ENCODE measurements at regions not wholly inside any gene's neighbourhood (a gene's known extent, or its start where the extent isn't known, plus 50 kb on each side); places are given as distances from the start of the nearest gene placed in this dataset.
"Not testable (repeated sequence)": the region's sequence is repeated elsewhere in the genome, so short reads cannot be mapped to it uniquely, and the experiment has no call there.

DNA sequence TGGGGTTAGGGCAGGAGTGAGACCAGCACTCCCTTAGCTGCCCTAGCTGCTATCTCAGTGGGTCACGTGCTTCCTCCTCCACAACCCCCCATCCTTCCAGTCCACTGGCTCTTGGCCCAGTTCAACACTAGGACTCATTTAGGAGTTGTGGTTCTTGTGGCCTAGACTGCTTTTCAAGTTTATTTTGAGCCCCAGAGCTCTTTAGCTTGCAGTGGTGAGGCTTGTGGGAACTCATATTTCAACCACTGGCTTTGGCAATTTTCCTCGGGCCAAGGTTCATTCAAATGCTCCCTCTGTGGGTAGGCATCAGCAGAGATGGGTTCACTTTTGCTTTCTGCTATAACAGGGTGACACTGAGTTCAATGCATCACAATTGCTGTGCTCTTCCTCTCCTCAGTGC lies 436.2 kb upstream of the SLITRK5 start:
- TF ChIP-seq, protein P1, sequence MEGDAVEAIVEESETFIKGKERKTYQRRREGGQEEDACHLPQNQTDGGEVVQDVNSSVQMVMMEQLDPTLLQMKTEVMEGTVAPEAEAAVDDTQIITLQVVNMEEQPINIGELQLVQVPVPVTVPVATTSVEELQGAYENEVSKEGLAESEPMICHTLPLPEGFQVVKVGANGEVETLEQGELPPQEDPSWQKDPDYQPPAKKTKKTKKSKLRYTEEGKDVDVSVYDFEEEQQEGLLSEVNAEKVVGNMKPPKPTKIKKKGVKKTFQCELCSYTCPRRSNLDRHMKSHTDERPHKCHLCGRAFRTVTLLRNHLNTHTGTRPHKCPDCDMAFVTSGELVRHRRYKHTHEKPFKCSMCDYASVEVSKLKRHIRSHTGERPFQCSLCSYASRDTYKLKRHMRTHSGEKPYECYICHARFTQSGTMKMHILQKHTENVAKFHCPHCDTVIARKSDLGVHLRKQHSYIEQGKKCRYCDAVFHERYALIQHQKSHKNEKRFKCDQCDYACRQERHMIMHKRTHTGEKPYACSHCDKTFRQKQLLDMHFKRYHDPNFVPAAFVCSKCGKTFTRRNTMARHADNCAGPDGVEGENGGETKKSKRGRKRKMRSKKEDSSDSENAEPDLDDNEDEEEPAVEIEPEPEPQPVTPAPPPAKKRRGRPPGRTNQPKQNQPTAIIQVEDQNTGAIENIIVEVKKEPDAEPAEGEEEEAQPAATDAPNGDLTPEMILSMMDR (IDR thresholded peaks at IDR 0.05; ENCODE audit: low read depth, low read length, missing control alignments) = no peak
- DNase-seq (ENCODE audit: low read depth) = no peak
- H3K4me3 ChIP-seq (ENCODE audit: low read depth, low read length) = no peak overlapping the region

GRCh38 chr13:87235621-87236020 lies 435.6 kb upstream of the SLITRK5 start:
- H3K4me3 ChIP-seq (ENCODE audit: low read depth, low read length) = no peak overlapping the region
- TF ChIP-seq, protein P1 (IDR thresholded peaks at IDR 0.05; ENCODE audit: low read depth, low read length, missing control alignments) = no peak

DNA sequence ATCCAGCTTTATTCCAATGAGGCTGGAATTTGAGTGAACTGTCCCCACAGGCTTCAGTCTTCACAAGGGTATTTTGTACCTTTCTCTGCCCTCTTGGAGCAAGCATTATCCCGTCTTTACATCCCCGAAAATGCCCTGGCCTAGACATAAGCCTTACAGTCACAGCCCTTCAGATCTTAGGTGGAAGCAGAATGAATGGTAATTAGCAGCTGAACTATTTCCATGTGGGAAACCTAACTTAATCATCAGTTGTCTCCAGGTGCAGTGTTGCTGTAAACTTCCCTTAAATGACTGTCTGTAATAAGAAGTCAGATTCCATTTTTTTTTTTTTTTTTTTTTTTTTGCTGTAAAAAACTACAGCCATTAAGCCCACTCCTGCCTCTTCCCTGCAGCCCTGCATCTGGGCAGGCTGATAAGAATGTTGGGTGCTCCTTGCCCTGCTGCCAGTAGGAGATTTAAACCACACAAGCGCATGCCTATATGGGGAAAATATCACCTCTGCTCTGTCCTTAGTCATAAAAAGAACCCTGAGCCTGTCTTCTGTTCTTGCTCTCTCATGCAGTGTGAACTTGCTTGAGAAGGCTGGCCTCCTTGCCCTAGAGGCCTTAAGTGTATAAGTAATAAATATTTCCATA lies 426.8 kb upstream of the SLITRK5 start:
- no peak for DNase-seq (ENCODE audit: low read depth)
- no peak overlapping the region for H3K4me3 ChIP-seq (ENCODE audit: low read depth, low read length)
- TF ChIP-seq, protein P1 (IDR thresholded peaks at IDR 0.05; ENCODE audit: low read depth, low read length, missing control alignments) = no peak

More at GRCh38 chr13:87235621-87236020, 435.6 kb upstream of the SLITRK5 start:
- no peak for DNase-seq (ENCODE audit: low read depth)

- DNase-seq (ENCODE audit: low read depth); H3K4me3 ChIP-seq (ENCODE audit: low read depth, low read length): not testable (repeated sequence)
Observed at GRCh38 chr13:87249847-87250246, 421.3 kb upstream of the SLITRK5 start.

GRCh38 chr13:87255394-87255793 lies 415.8 kb upstream of the SLITRK5 start:
- DNase-seq (ENCODE audit: low read depth) = no peak
- no peak overlapping the region for H3K4me3 ChIP-seq (ENCODE audit: low read depth, low read length)
- TF ChIP-seq, protein P1 (IDR thresholded peaks at IDR 0.05; ENCODE audit: low read depth, low read length, missing control alignments) = no peak

- TF ChIP-seq, protein P1 (IDR thresholded peaks at IDR 0.05; ENCODE audit: low read depth, low read length, missing control alignments) = no peak
- no peak overlapping the region for H3K4me3 ChIP-seq (ENCODE audit: low read depth, low read length)
- DNase-seq (ENCODE audit: low read depth) = no peak
Observed at GRCh38 chr13:87259479-87260083, 411.6 kb upstream of the SLITRK5 start.

DNA sequence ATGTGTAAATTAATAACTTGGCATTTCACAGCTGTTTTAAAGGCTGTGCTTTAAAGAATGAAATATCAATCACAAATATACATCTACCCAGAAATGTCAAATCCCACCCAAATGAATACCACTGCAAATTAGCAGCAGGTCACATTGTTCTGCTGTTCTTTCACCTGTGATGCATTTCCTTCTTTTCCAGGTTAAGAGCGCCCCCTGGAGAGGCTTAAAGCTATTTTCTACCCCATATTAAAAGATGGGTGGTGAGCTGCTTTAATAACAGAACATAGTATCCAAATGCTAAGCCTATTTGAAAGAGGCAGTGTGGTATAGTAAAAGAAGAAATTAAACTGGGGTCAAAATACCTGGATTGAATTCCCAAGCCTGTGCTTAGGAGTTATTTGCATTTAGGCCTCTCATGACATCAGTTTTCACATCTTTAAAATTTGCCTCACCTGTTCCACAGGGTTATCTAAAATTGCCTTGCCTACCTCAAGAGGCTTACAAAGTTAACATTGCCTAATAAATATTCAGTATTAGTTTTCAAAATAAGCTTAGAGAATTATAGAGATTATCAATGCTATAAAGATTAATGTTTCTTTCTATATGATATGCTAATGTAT lies 396.9 kb upstream of the SLITRK5 start:
- H3K4me3 ChIP-seq (ENCODE audit: low read depth, low read length) = no peak overlapping the region
- TF ChIP-seq, protein P1 (IDR thresholded peaks at IDR 0.05; ENCODE audit: low read depth, low read length, missing control alignments) = peak; percentile 38
- no peak for DNase-seq (ENCODE audit: low read depth)
